Ovary (tissue), 3 donors: ENCODE measurements at regions not wholly inside any gene's neighbourhood (a gene's known extent, or its start where the extent isn't known, plus 50 kb on each side); places are given as distances from the start of the nearest gene placed in this dataset.

Experiments
- CTCF ChIP-seq, 3 donors: fragments of 450-650 bp in 2 of 3; fragments of 200-600 bp in 1 of 3; IDR thresholded peaks; one replicate each; pipeline versions ENCODE4 v1.5.1 to v1.8.0; 2016 to 2022; ENCODE audit warnings: antibody characterized with exemption in 3 of 3, mild to moderate bottlenecking in 1 of 3
- EP300 ChIP-seq: sonication (generic); formaldehyde crosslinking; IDR thresholded peaks from one replicate; pipeline ENCODE4 v1.6.1; 2017; ENCODE audit warnings: antibody characterized with exemption
- donor health status: DM: no; HTN: no; CAD: no.

GRCh38 chr12:107558816-107559382, 126.7 kb upstream of the PWP1 start:
- TF ChIP-seq EP300 (no peak), CTCF (IDR thresholded peaks at IDR 0.05) (no peak)
